ENCODE measurements at regions not wholly inside any gene's neighbourhood (a gene's known extent, or its start where the extent isn't known, plus 50 kb on each side); places are given as distances from the start of the nearest gene placed in this dataset.

GRCh38 chr7:19397911-19398310 lies 252.7 kb upstream of the FERD3L start:
- Histone ChIP-seq H3K36me3 (no peaks in the 10 kb centered on the region), H3K9me3 (no peaks in the 10 kb centered on the region), H3K27me3 (no peaks in the 10 kb centered on the region), H3K27ac (no peak overlapping the region), H3K4me3 (replicated peaks in 1 of 3) (no peak overlapping the region), H3K4me1 (no peaks in the 10 kb centered on the region)
- DNase-seq = no peak
- TF ChIP-seq POLR2A (IDR thresholded peaks at IDR 0.05) (no peak), CTCF (IDR thresholded peaks at IDR 0.05) (no peak)
- intact Hi-C loops (cut with DNase I) = no loop called here
- WGBS, 2 donors = 80 to 85% methylated on average over 4 of the region's 4 CpGs

- H3K27ac ChIP-seq = no peak overlapping the region
- TF ChIP-seq CTCF (IDR thresholded peaks at IDR 0.05) (no peak), POLR2A (IDR thresholded peaks at IDR 0.05) (no peak)
- DNase-seq = no peak
- H3K9me3 ChIP-seq = no peaks in the 10 kb centered on the region
- WGBS, 2 donors = 67 to 70% methylated on average over 3 of the region's 3 CpGs
- H3K36me3 ChIP-seq = no peaks in the 10 kb centered on the region
- H3K27me3 ChIP-seq = no peaks in the 10 kb centered on the region
- no peaks in the 10 kb centered on the region for H3K4me1 ChIP-seq
- intact Hi-C loops (cut with DNase I) = no loop called here
- H3K4me3 ChIP-seq (replicated peaks in 1 of 3) = no peak overlapping the region
These were observed 247.0 kb upstream of the FERD3L start for GRCh38 chr7:19392246-19392645.

GRCh38 chr7:19390795-19391194 lies 245.6 kb upstream of the FERD3L start:
- no peaks in the 10 kb centered on the region for H3K36me3 ChIP-seq
- no peak for DNase-seq
- H3K4me1 ChIP-seq = no peaks in the 10 kb centered on the region
- no peaks in the 10 kb centered on the region for H3K9me3 ChIP-seq
- no peak overlapping the region for H3K4me3 ChIP-seq (replicated peaks in 1 of 3)
- TF ChIP-seq CTCF (IDR thresholded peaks at IDR 0.05) = no peak
- TF ChIP-seq POLR2A (IDR thresholded peaks at IDR 0.05) = no peak
- 43 to 47% methylated on average over 5 of the region's 5 CpGs for WGBS, 2 donors
- intact Hi-C loops (cut with DNase I) = no loop called here
- H3K27me3 ChIP-seq = no peaks in the 10 kb centered on the region
- no peak overlapping the region for H3K27ac ChIP-seq

- no peak overlapping the region for H3K4me3 ChIP-seq (replicated peaks in 1 of 3)
- H3K27ac ChIP-seq = no peak overlapping the region
- intact Hi-C loops (cut with DNase I) = no loop called here
- H3K27me3 ChIP-seq = no peaks in the 10 kb centered on the region
- DNase-seq = no peak
- TF ChIP-seq CTCF (IDR thresholded peaks at IDR 0.05) (no peak), POLR2A (IDR thresholded peaks at IDR 0.05) (no peak)
- no peaks in the 10 kb centered on the region for H3K4me1 ChIP-seq
- 78 to 84% methylated on average over 1 of the region's 1 CpG for WGBS, 2 donors
- H3K9me3 ChIP-seq = no peaks in the 10 kb centered on the region
- no peaks in the 10 kb centered on the region for H3K36me3 ChIP-seq
These were observed 236.1 kb upstream of the FERD3L start for GRCh38 chr7:19381321-19381720.

GRCh38 chr7:19378345-19378714 lies 233.1 kb upstream of the FERD3L start:
- TF ChIP-seq CTCF (IDR thresholded peaks at IDR 0.05) = no peak
- no peak for TF ChIP-seq POLR2A (IDR thresholded peaks at IDR 0.05)
- intact Hi-C loops (cut with DNase I) = no loop called here

More at GRCh38 chr7:19378345-19378714, 233.1 kb upstream of the FERD3L start:
- Histone ChIP-seq H3K36me3 (no peaks in the 10 kb centered on the region), H3K27me3 (no peaks in the 10 kb centered on the region), H3K4me1 (no peaks in the 10 kb centered on the region), H3K4me3 (replicated peaks in 1 of 3) (no peak overlapping the region), H3K9me3 (no peaks in the 10 kb centered on the region), H3K27ac (no peak overlapping the region)
- DNase-seq = no peak
- WGBS, 2 donors = 21 to 35% methylated on average over 2 of the region's 2 CpGs
